ENCODE measurements at regions not wholly inside any gene's neighbourhood (a gene's known extent, or its start where the extent isn't known, plus 50 kb on each side); places are given as distances from the start of the nearest gene placed in this dataset.
"Not testable (repeated sequence)": the region's sequence is repeated elsewhere in the genome, so short reads cannot be mapped to it uniquely, and the experiment has no call there.

- TF ChIP-seq, protein P1, sequence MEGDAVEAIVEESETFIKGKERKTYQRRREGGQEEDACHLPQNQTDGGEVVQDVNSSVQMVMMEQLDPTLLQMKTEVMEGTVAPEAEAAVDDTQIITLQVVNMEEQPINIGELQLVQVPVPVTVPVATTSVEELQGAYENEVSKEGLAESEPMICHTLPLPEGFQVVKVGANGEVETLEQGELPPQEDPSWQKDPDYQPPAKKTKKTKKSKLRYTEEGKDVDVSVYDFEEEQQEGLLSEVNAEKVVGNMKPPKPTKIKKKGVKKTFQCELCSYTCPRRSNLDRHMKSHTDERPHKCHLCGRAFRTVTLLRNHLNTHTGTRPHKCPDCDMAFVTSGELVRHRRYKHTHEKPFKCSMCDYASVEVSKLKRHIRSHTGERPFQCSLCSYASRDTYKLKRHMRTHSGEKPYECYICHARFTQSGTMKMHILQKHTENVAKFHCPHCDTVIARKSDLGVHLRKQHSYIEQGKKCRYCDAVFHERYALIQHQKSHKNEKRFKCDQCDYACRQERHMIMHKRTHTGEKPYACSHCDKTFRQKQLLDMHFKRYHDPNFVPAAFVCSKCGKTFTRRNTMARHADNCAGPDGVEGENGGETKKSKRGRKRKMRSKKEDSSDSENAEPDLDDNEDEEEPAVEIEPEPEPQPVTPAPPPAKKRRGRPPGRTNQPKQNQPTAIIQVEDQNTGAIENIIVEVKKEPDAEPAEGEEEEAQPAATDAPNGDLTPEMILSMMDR (IDR thresholded peaks at IDR 0.05; ENCODE audit: low read depth, low read length, missing control alignments) = no peak
- no peak overlapping the region for H3K4me3 ChIP-seq (ENCODE audit: low read depth, low read length)
- no peak for DNase-seq (ENCODE audit: low read depth)
Measured at GRCh38 chr15:39255760-39256159, 325.1 kb upstream of the THBS1 start.

DNA sequence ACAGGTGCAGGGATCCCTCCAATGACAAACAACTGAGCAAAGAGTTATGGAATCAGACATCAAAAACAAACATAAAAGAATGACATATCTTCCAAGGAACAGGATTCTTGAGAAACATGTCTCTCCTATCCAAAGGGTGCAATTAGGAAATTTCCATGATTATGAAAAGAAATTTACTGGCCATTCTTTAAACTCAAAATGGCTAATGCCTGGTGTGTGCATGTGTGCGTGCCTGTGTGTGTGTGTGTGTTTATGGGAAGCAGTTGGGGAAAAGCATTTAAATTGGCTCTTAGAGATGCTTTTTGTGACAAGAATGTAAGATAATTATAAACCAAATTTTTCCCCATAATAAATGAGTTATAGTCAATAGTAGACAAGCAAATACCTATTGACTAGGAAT lies 320.5 kb upstream of the THBS1 start:
- H3K4me3 ChIP-seq (ENCODE audit: low read depth, low read length) = no peak overlapping the region
- TF ChIP-seq, protein P1 (IDR thresholded peaks at IDR 0.05; ENCODE audit: low read depth, low read length, missing control alignments) = no peak
- no peak for DNase-seq (ENCODE audit: low read depth)

DNA sequence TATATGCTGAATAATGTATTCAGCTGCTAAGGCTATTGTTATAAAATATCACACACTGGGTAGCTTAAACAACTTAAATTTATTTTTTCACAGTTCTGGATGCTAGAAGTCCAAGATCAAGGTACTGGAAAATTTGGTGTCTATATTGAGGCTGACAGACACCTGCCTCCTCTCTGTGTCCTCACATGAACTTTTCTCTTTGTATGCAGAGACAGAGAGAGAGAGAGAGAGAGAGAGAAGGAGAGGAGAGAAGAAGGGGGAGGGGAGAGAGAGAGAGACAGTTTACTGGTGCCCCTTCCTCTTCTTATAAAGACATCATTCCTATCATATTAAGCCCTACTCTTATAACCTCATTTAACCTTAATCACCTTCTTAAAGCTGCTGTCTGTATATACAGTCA lies 320.1 kb upstream of the THBS1 start:
- no peak overlapping the region for H3K4me3 ChIP-seq (ENCODE audit: low read depth, low read length)
- DNase-seq (ENCODE audit: low read depth) = no peak
- TF ChIP-seq, protein P1 (IDR thresholded peaks at IDR 0.05; ENCODE audit: low read depth, low read length, missing control alignments) = no peak

DNA sequence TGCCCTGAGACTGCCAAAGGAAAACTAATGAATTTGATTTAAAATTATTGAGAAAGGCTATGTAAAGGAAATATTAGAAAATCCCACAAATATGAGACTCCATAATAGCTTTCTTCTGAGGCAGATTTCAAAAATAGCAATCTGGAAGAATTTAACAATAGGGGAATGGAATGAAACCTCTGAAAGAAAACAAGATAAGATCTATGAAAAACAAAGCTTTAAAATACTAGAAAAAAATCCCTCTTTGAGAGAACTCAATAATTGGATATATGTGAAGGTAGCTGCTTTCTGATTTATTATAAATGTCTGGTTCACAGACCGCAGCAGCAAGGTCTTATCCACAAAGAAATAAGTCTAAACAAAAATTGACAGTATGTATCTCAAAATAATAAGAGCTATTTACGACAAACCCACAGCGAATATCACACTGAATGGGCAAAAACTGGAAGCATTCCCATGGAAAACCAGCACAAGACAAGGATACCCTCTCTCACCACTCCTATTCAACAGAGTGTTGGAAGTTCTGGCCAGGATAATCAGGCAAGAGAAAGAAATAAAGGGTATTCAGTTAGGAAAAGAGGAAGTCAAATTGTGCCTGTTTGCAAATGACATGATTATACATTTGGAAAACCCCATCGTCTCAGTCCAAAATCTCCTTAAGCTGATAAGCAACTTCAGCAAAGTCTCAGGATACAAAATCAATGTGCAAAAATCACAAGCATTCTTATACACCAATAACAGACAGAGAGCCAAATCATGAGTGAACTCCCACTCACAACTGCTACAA lies 319.3 kb upstream of the THBS1 start:
- not testable (repeated sequence) for DNase-seq (ENCODE audit: low read depth); H3K4me3 ChIP-seq (ENCODE audit: low read depth, low read length)

GRCh38 chr15:39262995-39263772 lies 317.7 kb upstream of the THBS1 start:
- not testable (repeated sequence) for DNase-seq (ENCODE audit: low read depth); H3K4me3 ChIP-seq (ENCODE audit: low read depth, low read length)

GRCh38 chr15:39265261-39265660 lies 315.6 kb upstream of the THBS1 start:
- DNase-seq (ENCODE audit: low read depth) = no peak
- TF ChIP-seq, protein P1 (IDR thresholded peaks at IDR 0.05; ENCODE audit: low read depth, low read length, missing control alignments) = no peak
- H3K4me3 ChIP-seq (ENCODE audit: low read depth, low read length) = no peak overlapping the region

GRCh38 chr15:39266890-39267289 lies 314.0 kb upstream of the THBS1 start:
- no peak for DNase-seq (ENCODE audit: low read depth)
- TF ChIP-seq, protein P1 (IDR thresholded peaks at IDR 0.05; ENCODE audit: low read depth, low read length, missing control alignments) = no peak

DNA sequence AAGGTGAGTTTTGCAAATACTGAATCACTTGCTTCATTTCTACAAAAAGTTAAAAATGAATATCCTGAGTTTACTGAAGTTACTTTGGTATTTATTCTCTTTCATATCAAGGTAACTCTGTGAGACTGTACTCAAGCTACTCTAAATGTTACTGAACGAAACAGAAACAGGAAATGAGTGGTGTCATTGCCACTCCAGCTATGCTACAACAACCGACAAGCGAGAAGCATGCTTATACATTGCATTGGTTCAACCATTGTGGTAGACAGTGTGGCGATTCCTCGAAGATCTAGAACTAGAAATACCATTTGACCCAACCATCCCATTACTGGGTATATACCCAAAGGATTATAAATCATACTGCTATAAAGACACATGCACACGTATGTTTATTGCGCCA lies 313.2 kb upstream of the THBS1 start:
- TF ChIP-seq, protein P1 (IDR thresholded peaks at IDR 0.05; ENCODE audit: low read depth, low read length, missing control alignments) = no peak
- H3K4me3 ChIP-seq (ENCODE audit: low read depth, low read length) = no peak overlapping the region
- no peak for DNase-seq (ENCODE audit: low read depth)

More at GRCh38 chr15:39266890-39267289, 314.0 kb upstream of the THBS1 start:
- H3K4me3 ChIP-seq (ENCODE audit: low read depth, low read length) = no peak overlapping the region
